Heart left ventricle (tissue), 16 donors: ENCODE measurements at regions not wholly inside any gene's neighbourhood (a gene's known extent, or its start where the extent isn't known, plus 50 kb on each side); places are given as distances from the start of the nearest gene placed in this dataset.

ENCODE experiments used
- ATAC-seq, 4 donors: fragments of 200-7000 bp; cut with Tn5 transposase; one replicate each; pipeline ENCODE4 v1.9.1; 2020 to 2022; ENCODE audit warnings: moderate library complexity in 4 of 4, mild to moderate bottlenecking in 3 of 4, moderate number of reproducible peaks in 1 of 4
- DNase-seq, 5 donors: peaks; one replicate each; pipeline ENCODE4 v3.0.0-alpha.2; 2020
- H3K27ac ChIP-seq, 12 donors: fragments of 200-600 bp; sonication (generic) in 4 of 12; one replicate each; pipeline versions ENCODE4 v1.5.0 to v1.8.0; 2016 to 2022; ENCODE audit warnings: mild to moderate bottlenecking in 2 of 12
- H3K27me3 ChIP-seq, 9 donors: fragments of 200-600 bp; sonication (generic) in 2 of 9; one replicate each; pipeline versions ENCODE4 v1.5.1 to v1.8.0; 2016 to 2022; ENCODE audit warnings: mild to moderate bottlenecking in 3 of 9
- H3K36me3 ChIP-seq, 9 donors: fragments of 200-600 bp; sonication (generic) in 2 of 9; one replicate each; pipeline versions ENCODE4 v1.5.0 to v1.8.0; 2018 to 2022; ENCODE audit warnings: mild to moderate bottlenecking in 2 of 9
- H3K4me1 ChIP-seq, 12 donors: fragments of 200-600 bp; sonication (generic) in 4 of 12; one replicate each; pipeline versions ENCODE4 v1.5.0 to v1.8.0; 2016 to 2022; ENCODE audit warnings: mild to moderate bottlenecking in 3 of 12
- H3K4me3 ChIP-seq, 12 donors: fragments of 200-600 bp; sonication (generic) in 4 of 12; one replicate each; pipeline versions ENCODE4 v1.5.0 to v1.8.0; 2017 to 2022; ENCODE audit warnings: mild to moderate bottlenecking in 9 of 12, moderate library complexity in 4 of 12
- H3K9me3 ChIP-seq, 12 donors: fragments of 200-600 bp; sonication (generic) in 4 of 12; one replicate each; pipeline versions ENCODE4 v1.5.0 to v1.8.0; 2016 to 2022; ENCODE audit warnings: mild to moderate bottlenecking in 1 of 12
- CTCF ChIP-seq, 12 donors: fragments of 200-600 bp; sonication (generic) in 4 of 12; IDR thresholded peaks; one replicate each; pipeline versions ENCODE4 v1.5.0 to v1.8.0; 2018 to 2022; ENCODE audit warnings: antibody characterized with exemption in 12 of 12, mild to moderate bottlenecking in 5 of 12
- POLR2A ChIP-seq, 2 donors: fragments of 450-650 bp; IDR thresholded peaks; one replicate each; pipeline ENCODE4 v1.6.1; 2017; ENCODE audit warnings: antibody characterized with exemption in 2 of 2, mild to moderate bottlenecking in 2 of 2, moderate library complexity in 2 of 2
- WGBS, 4 donors: extraction: QIAGEN DNeasy Blood & Tissue Kit in 2 of 4; methylation state at CpG; one replicate each; pipeline versions ENCODE4 v1.1.5 to v1.1.7; 2013 to 2018; 5-methylcytosine and 5-hydroxymethylcytosine counted together
- intact Hi-C, 10 donors: fragments of 100-400 bp; cut with DNase I; formaldehyde crosslinking; loops; one replicate each; pipeline versions ENCODE4 v1.11.1 to v1.14.2; 2022
- donor health status: ischemic (EF 13 %, LVEDD 7.1; RV severe dilation, severe dysfunction).
- donor health status: healthy with polysubstance abuse.
- donor health status: DM: no; HTN: yes; CAD: no.
- donor health status: DM: no; HTN: no; CAD: no.
- donor health status: ischemic (EF 25% LVEDD 6.9; RV normal size, moderate dysfunction).
- donor health status: ischemic (EF 25% LVEDD 5.7; RV mildly dilated, moderate dysfunction).
- donor health status: healthy.
- donor health status: DM: yes; HTN: yes; CAD: no.
- donor health status: ischemic (EF 35%, LVEDD 5.7; RV mildly dilated, moderate dysfunction).
- donor health status: nonischemic (EF 11% LVEDD 7.7; RV severe dilation, severe dysfunction).
- donor health status: DM: yes; HTN: yes; CAD: no.
- donor health status: PGD.
- donor health status: ischemic (EF 29% LVEDD 5.4; RV normal size, mild dysfunction).
- donor health status: nonischemic (EF 23%, LVEDD 6.1; RV moderate dilation, normal function).

- TF ChIP-seq POLR2A (IDR thresholded peaks at IDR 0.05) (no peak), CTCF (IDR thresholded peaks at IDR 0.05) (no peak)
- no peak for DNase-seq
- Histone ChIP-seq H3K36me3 (no peaks in the 10 kb centered on the region), H3K4me1 (no peaks in the 10 kb centered on the region), H3K27ac (no peak overlapping the region), H3K9me3 (no peaks in the 10 kb centered on the region), H3K4me3 (no peak overlapping the region), H3K27me3 (no peaks in the 10 kb centered on the region)
- intact Hi-C loops: no loop called here
- ATAC-seq: no peak
- 18 to 38% (median 33%) methylated on average over 4 of the region's 4 CpGs for WGBS, 4 donors
Measured at GRCh38 chrX:95218976-95219375, 1465.7 kb upstream of the DIAPH2 start.

DNA sequence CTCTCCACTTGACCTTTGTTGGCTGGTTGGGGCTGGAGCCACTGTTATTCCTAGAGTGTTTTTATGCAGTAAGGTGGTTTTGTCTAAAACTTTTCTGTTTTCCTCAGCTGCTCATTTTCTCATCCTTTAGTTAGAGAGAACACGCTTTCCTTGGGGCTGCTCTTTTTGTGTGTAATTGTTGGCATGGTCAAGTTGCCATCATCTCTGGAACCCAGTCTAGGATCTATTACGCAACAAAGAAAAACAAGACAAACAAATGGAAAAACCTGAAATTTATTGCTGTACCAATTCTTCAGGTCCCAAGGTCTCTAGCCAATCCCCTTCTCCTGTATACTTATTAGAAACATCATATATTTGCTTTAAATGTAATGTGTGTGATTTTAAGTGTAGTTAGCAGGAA, 1436.3 kb upstream of the DIAPH2 start:
- DNase-seq (no peak), ATAC-seq (no peak)
- Histone ChIP-seq H3K4me1 (no peaks in the 10 kb centered on the region), H3K36me3 (no peaks in the 10 kb centered on the region), H3K9me3 (peaks cover 0 to 9% (median 0%) of the 10 kb centered on the region in 12 donors), H3K27me3 (no peaks in the 10 kb centered on the region), H3K27ac (no peak overlapping the region), H3K4me3 (no peak overlapping the region)
- 78 to 83% (median 80%) methylated on average over 2 of the region's 2 CpGs for WGBS, 4 donors
- intact Hi-C loops: no loop called here
- no peak for TF ChIP-seq CTCF (IDR thresholded peaks at IDR 0.05)
- TF ChIP-seq POLR2A (IDR thresholded peaks at IDR 0.05): no peak

DNA sequence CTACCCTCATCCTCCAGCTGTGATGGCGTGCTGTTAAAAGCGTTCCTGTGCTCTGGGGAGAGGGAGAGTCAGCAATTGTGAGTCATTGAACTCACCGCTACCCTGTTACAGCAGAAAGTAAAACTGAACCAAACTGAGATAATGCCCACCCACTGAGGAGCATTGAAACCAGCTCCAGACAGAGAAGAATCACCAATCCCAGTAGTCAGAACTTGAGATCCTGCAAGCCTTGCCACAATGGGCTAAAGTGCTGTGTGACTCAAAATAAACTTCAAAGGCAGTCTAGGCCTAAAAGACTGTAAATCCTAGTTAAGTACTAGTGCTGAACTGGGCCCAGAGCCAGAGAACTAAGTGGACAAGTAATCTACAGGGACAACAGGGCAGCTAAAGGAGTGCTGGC, 1394.2 kb upstream of the DIAPH2 start:
- TF ChIP-seq POLR2A (IDR thresholded peaks at IDR 0.05) (no peak), CTCF (IDR thresholded peaks at IDR 0.05) (no peak)
- Histone ChIP-seq H3K4me1 (no peaks in the 10 kb centered on the region), H3K9me3 (no peaks in the 10 kb centered on the region), H3K4me3 (no peak overlapping the region), H3K27me3 (no peaks in the 10 kb centered on the region), H3K36me3 (no peaks in the 10 kb centered on the region), H3K27ac (no peak overlapping the region)
- DNase-seq: no peak
- intact Hi-C loops: no loop called here
- 49 to 67% (median 55%) methylated on average over 3 of the region's 3 CpGs for WGBS, 4 donors
- ATAC-seq: no peak

DNA sequence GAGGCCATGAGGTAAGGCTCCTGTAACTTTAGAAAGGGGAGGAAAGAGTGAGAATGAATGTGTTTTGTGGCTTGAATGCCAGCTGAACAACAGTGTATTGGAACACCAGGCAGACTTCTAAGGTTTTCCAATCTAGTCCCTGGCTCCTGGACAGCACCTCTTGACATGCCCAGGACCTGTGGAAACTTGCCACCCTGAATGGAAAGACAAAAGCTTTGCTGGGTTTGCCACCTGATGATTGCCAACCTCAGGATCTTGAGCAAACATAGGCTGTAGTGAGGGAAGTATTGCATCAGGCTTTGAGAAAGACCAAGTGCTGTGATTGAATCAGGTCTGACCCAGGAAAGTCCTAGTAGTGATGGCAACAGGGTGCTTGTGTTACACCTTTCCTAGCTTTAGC, 1393.1 kb upstream of the DIAPH2 start:
- intact Hi-C loops: no loop called here

More for the DNA sequence above, 1393.1 kb upstream of the DIAPH2 start:
- Histone ChIP-seq H3K4me1 (no peaks in the 10 kb centered on the region), H3K27me3 (no peaks in the 10 kb centered on the region), H3K9me3 (no peaks in the 10 kb centered on the region), H3K4me3 (no peak overlapping the region), H3K27ac (no peak overlapping the region), H3K36me3 (no peaks in the 10 kb centered on the region)
- ATAC-seq (no peak), DNase-seq (no peak)
- TF ChIP-seq CTCF (IDR thresholded peaks at IDR 0.05): no peak
- no peak for TF ChIP-seq POLR2A (IDR thresholded peaks at IDR 0.05)
